ENCODE measurements at regions not wholly inside any gene's neighbourhood (a gene's known extent, or its start where the extent isn't known, plus 50 kb on each side); places are given as distances from the start of the nearest gene placed in this dataset.
"Not testable (repeated sequence)": the region's sequence is repeated elsewhere in the genome, so short reads cannot be mapped to it uniquely, and the experiment has no call there.

DNA sequence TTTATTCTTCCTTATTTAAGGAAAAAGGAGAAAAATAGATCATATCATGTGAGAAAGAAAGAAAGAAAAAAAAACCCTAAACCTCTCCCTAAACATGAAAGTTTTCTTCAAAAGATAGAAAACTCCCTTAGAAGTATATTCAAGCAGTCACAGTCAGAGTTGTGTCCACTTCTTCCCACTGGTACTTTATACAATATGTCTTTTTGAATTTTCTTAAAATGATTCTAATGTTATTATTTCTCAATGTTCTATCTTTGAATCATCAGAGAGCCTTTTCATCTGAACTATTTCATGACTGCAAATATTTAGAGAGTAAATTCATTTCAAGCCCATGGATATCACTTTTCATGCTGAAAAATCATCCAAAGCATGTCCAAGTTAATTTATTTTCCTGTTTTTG is 205.2 kb upstream of the SPOPL start:
- Histone ChIP-seq H3K9me3 (no peaks in the 10 kb centered on the region), H4K20me1 (no peaks in the 10 kb centered on the region), H3K4me3 (no peak overlapping the region), H3K27ac (no peak overlapping the region), H3K36me3 (no peaks in the 10 kb centered on the region), H3K4me2 (no peak overlapping the region), H3K27me3 (no peaks in the 10 kb centered on the region), H3K4me1 (peaks cover 11% of the 10 kb centered on the region), H3K9ac (no peak overlapping the region)
- TF ChIP-seq Cebpa-rat (IDR thresholded peaks at IDR 0.05) = no peak

GRCh38 chr2:138298120-138298814 is 203.3 kb upstream of the SPOPL start:
- Histone ChIP-seq H3K27ac (no peak overlapping the region), H3K4me2 (peak overlapping the region; percentile 42), H3K9me3 (no peaks in the 10 kb centered on the region), H3K4me1 (peaks cover 11% of the 10 kb centered on the region), H3K4me3 (no peak overlapping the region), H3K27me3 (no peaks in the 10 kb centered on the region), H3K9ac (no peak overlapping the region), H3K36me3 (no peaks in the 10 kb centered on the region), H4K20me1 (no peaks in the 10 kb centered on the region)
- no peak for TF ChIP-seq Cebpa-rat (IDR thresholded peaks at IDR 0.05)

DNA sequence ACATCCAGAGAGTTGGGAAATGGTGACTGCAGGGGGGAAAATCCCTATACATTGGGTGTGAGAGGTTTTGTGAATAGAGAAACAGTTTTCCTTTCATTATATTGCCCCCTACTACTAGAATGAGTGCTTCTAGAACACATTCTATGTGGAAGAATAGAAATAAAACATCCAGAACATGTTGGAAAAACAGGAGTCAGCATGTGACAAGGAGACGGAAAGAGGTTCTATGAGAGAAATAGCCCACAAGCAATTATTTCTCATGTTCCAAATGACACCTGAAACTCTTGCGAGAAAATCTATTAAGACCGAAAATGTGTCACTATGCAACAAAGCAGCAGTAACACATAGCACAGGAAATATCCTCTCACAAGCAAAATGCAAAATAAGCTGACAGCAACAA is 202.7 kb upstream of the SPOPL start:
- TF ChIP-seq Cebpa-rat (IDR thresholded peaks at IDR 0.05) = no peak
- peaks cover 11% of the 10 kb centered on the region for H3K4me1 ChIP-seq
- no peaks in the 10 kb centered on the region for H3K9me3 ChIP-seq
- H3K4me2 ChIP-seq = peak overlapping the region; percentile 42
- H4K20me1 ChIP-seq = no peaks in the 10 kb centered on the region
- H3K9ac ChIP-seq = no peak overlapping the region
- no peaks in the 10 kb centered on the region for H3K36me3 ChIP-seq
- no peak overlapping the region for H3K4me3 ChIP-seq
- no peaks in the 10 kb centered on the region for H3K27me3 ChIP-seq
- H3K27ac ChIP-seq = no peak overlapping the region

GRCh38 chr2:138306626-138307025 is 194.9 kb upstream of the SPOPL start:
- no peak for TF ChIP-seq Cebpa-rat (IDR thresholded peaks at IDR 0.05)
- no peaks in the 10 kb centered on the region for H3K4me1 ChIP-seq
- no peak overlapping the region for H3K27ac ChIP-seq
- H3K4me2 ChIP-seq = no peak overlapping the region
- H3K27me3 ChIP-seq = no peaks in the 10 kb centered on the region
- H3K9ac ChIP-seq = no peak overlapping the region
- H3K4me3 ChIP-seq = no peak overlapping the region
- H4K20me1 ChIP-seq = no peaks in the 10 kb centered on the region
- H3K36me3 ChIP-seq = no peaks in the 10 kb centered on the region
- H3K9me3 ChIP-seq = no peaks in the 10 kb centered on the region

GRCh38 chr2:138307099-138307498 is 194.5 kb upstream of the SPOPL start:
- Histone ChIP-seq H3K4me1 (no peaks in the 10 kb centered on the region), H4K20me1 (no peaks in the 10 kb centered on the region), H3K9ac (no peak overlapping the region), H3K4me3 (no peak overlapping the region), H3K27ac (no peak overlapping the region), H3K36me3 (no peaks in the 10 kb centered on the region), H3K27me3 (no peaks in the 10 kb centered on the region), H3K9me3 (no peaks in the 10 kb centered on the region), H3K4me2 (no peak overlapping the region)
- TF ChIP-seq Cebpa-rat (IDR thresholded peaks at IDR 0.05) = no peak

- no peaks in the 10 kb centered on the region for H4K20me1 ChIP-seq
- no peak overlapping the region for H3K9ac ChIP-seq
- no peaks in the 10 kb centered on the region for H3K27me3 ChIP-seq
- no peak overlapping the region for H3K27ac ChIP-seq
- no peaks in the 10 kb centered on the region for H3K9me3 ChIP-seq
- H3K4me2 ChIP-seq = no peak overlapping the region
- no peak overlapping the region for H3K4me3 ChIP-seq
- H3K4me1 ChIP-seq = no peaks in the 10 kb centered on the region
- no peaks in the 10 kb centered on the region for H3K36me3 ChIP-seq
- no peak for TF ChIP-seq Cebpa-rat (IDR thresholded peaks at IDR 0.05)
These were observed 191.8 kb upstream of the SPOPL start for GRCh38 chr2:138309760-138310159.

GRCh38 chr2:138312061-138312460 is 189.5 kb upstream of the SPOPL start:
- H3K27me3 ChIP-seq = no peaks in the 10 kb centered on the region
- no peaks in the 10 kb centered on the region for H3K4me1 ChIP-seq
- no peak overlapping the region for H3K4me2 ChIP-seq
- H3K9ac ChIP-seq = no peak overlapping the region
- no peak for TF ChIP-seq Cebpa-rat (IDR thresholded peaks at IDR 0.05)
- H3K36me3 ChIP-seq = no peaks in the 10 kb centered on the region
- H3K4me3 ChIP-seq = no peak overlapping the region
- H3K9me3 ChIP-seq = peaks cover 13% of the 10 kb centered on the region
- H4K20me1 ChIP-seq = no peaks in the 10 kb centered on the region
- H3K27ac ChIP-seq = no peak overlapping the region

GRCh38 chr2:138315619-138316018 is 186.0 kb upstream of the SPOPL start:
- peaks cover 13% of the 10 kb centered on the region for H3K9me3 ChIP-seq
- not testable (repeated sequence) for H3K9ac ChIP-seq, H4K20me1 ChIP-seq, H3K4me2 ChIP-seq, H3K4me3 ChIP-seq, H3K27ac ChIP-seq, H3K36me3 ChIP-seq, H3K27me3 ChIP-seq, H3K4me1 ChIP-seq

DNA sequence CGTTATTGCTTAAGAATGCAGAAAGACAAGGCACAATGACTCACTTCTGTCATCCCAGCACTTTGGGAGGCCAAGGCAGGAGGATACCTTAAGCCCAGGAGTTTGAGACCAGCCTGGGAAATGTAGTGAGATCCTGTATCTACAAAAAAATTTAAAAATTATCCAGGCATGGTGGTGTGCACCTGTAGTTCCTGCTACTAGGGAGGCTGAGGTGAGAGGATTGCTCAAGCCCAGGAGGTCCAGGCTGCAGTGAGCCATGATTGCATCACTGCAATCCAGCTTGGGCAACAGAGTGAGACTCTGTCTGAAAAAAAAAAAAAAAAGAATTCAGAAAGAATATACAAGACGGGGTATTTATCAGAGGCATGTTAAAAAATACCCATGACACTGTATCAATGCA is 182.0 kb upstream of the SPOPL start:
- Histone ChIP-seq H3K4me3 (no peak overlapping the region), H3K9ac (no peak overlapping the region), H4K20me1 (no peaks in the 10 kb centered on the region), H3K36me3 (no peaks in the 10 kb centered on the region), H3K4me1 (no peaks in the 10 kb centered on the region), H3K27me3 (no peaks in the 10 kb centered on the region), H3K4me2 (no peak overlapping the region), H3K27ac (no peak overlapping the region), H3K9me3 (peaks cover 13% of the 10 kb centered on the region)
- TF ChIP-seq Cebpa-rat (IDR thresholded peaks at IDR 0.05) = 0 out of 2 replicates have a peak, but pooled peaks have one; percentile 8

DNA sequence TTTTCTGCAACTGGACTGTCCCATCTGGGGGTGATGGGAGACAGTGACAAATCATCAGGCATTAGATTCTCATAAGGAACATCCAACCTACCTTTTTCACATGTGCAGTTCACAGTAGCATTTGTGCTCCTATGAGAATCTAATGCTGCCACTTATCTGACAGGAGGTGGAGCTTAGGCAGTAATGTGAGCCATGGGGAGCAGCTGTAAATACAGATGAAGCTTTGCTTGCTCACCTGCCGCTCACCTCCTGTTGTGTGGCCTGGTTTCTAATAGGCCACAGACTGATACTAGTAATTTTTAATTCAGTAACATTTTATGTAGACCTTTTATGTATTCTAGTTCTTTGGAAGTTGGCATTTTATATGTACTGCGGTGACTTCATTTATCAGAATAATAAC is 180.1 kb upstream of the SPOPL start:
- Histone ChIP-seq H3K9me3 (no peaks in the 10 kb centered on the region), H3K4me1 (no peaks in the 10 kb centered on the region), H3K4me2 (no peak overlapping the region), H3K9ac (no peak overlapping the region), H3K36me3 (no peaks in the 10 kb centered on the region), H3K27ac (no peak overlapping the region), H3K4me3 (no peak overlapping the region), H3K27me3 (no peaks in the 10 kb centered on the region), H4K20me1 (no peaks in the 10 kb centered on the region)
- no peak for TF ChIP-seq Cebpa-rat (IDR thresholded peaks at IDR 0.05)

Measured in BLaER1 (cell line).